B cell (primary cell): ENCODE measurements at regions not wholly inside any gene's neighbourhood (a gene's known extent, or its start where the extent isn't known, plus 50 kb on each side); places are given as distances from the start of the nearest gene placed in this dataset.

Experiments
- ATAC-seq: fragments of 200-7000 bp; cut with Tn5 transposase; one replicate; pipeline ENCODE4 v1.10.0; 2021; ENCODE audit warnings: low read depth, mild to moderate bottlenecking, moderate number of reproducible peaks, moderate library complexity
- CTCF ChIA-PET: fragments of 350-600 bp; sonication (Branson Sonifier 250); formaldehyde crosslinking; loops from one replicate; lab custom pipeline; 2021; ENCODE audit warnings: antibody characterized with exemption, inconsistent platforms; lab: Charles Lee
- POLR2A ChIA-PET: fragments of 350-600 bp; sonication (Branson Sonifier 250); formaldehyde crosslinking; loops from one replicate; lab custom pipeline; 2021; ENCODE audit warnings: antibody characterized with exemption; lab: Charles Lee
- DNase-seq: peaks from one replicate; pipeline ENCODE4 v3.0.0; 2013
- H2AFZ ChIP-seq: 2 replicates; pipeline ENCODE4 v1.6.1; 2012; ENCODE audit warnings: mild to moderate bottlenecking, low read depth, low read length; ENCODE audit not compliant: insufficient read depth, poor library complexity, severe bottlenecking
- H3K27ac ChIP-seq, 2 donors: 1 replicate in 1 of 2; 2 replicates in 1 of 2; pipeline ENCODE4 v1.5.1; 2012 to 2013; ENCODE audit warnings: low read length in 2 of 2, mild to moderate bottlenecking in 2 of 2, moderate library complexity in 1 of 2
- H3K27me3 ChIP-seq, 4 experiments: fragments of 200-600 bp in 1 of 4; sonication (generic) in 1 of 4; replicated peaks in 1 of 4; 1 replicate in 2 of 4; 2 replicates in 2 of 4; pipeline versions ENCODE4 v1.6.1 to v1.7.0; 2013 to 2016; ENCODE audit warnings: low read length in 3 of 4, mild to moderate bottlenecking in 2 of 4, mixed read lengths in 1 of 4, moderate library complexity in 1 of 4; ENCODE audit not compliant: insufficient read depth in 4 of 4, control insufficient read depth in 3 of 4; ENCODE audit errors: control extremely low read depth in 1 of 4
- H3K36me3 ChIP-seq, 2 experiments: replicated peaks in 1 of 2; 1 replicate in 1 of 2; 2 replicates in 1 of 2; pipeline versions ENCODE4 v1.6.1 to v1.7.1; 2013; ENCODE audit warnings: low read length in 1 of 2; ENCODE audit not compliant: insufficient read depth in 2 of 2, control insufficient read depth in 1 of 2; ENCODE audit errors: control extremely low read depth in 1 of 2, extremely low read depth in 1 of 2
- H3K4me1 ChIP-seq, 2 donors: fragments of 200-600 bp in 1 of 2; sonication (generic) in 1 of 2; 1 replicate in 1 of 2; 2 replicates in 1 of 2; pipeline versions ENCODE4 v1.5.1 to v1.6.1; 2013 to 2017; ENCODE audit warnings: low read length in 2 of 2; ENCODE audit not compliant: control insufficient read depth in 2 of 2, insufficient read depth in 2 of 2
- H3K4me2 ChIP-seq: replicated peaks from 2 replicates; pipeline ENCODE3; 2012; ENCODE audit warnings: mild to moderate bottlenecking, low read depth, low read length; ENCODE audit not compliant: poor library complexity, severe bottlenecking
- H3K4me3 ChIP-seq, 5 experiments: fragments of 200-600 bp in 1 of 5; sonication (generic) in 1 of 5; 1 replicate in 3 of 5; 2 replicates in 2 of 5; pipeline versions ENCODE4 v1.5.1 to v1.7.0; 2011 to 2016; ENCODE audit warnings: low read length in 4 of 5, mild to moderate bottlenecking in 4 of 5, low read depth in 2 of 5, control low read depth in 1 of 5, moderate library complexity in 1 of 5; ENCODE audit not compliant: insufficient read depth in 1 of 5; ENCODE audit errors: control extremely low read depth in 1 of 5, extremely low read depth in 1 of 5
- H3K79me2 ChIP-seq: fragments of 200-600 bp; sonication (generic); one replicate; pipeline ENCODE4 v1.6.0; 2016; ENCODE audit warnings: low read length; ENCODE audit not compliant: control insufficient read depth, insufficient read depth
- H3K9ac ChIP-seq: fragments of 200-600 bp; sonication (generic); 2 replicates; pipeline ENCODE4 v1.6.1; 2017; ENCODE audit warnings: mild to moderate bottlenecking, low read length, moderate library complexity
- H3K9me3 ChIP-seq, 3 donors: one replicate each; pipeline versions ENCODE4 v1.6.1 to v1.7.1; 2013; ENCODE audit warnings: low read length in 2 of 3; ENCODE audit not compliant: control insufficient read depth in 2 of 3, insufficient read depth in 1 of 3; ENCODE audit errors: control extremely low read depth in 1 of 3
- H4K20me1 ChIP-seq: 2 replicates; pipeline ENCODE4 v1.6.0; 2012; ENCODE audit warnings: mild to moderate bottlenecking, low read length; ENCODE audit not compliant: insufficient read depth, control insufficient read depth, poor library complexity, severe bottlenecking
- H3K27ac Mint-ChIP-seq: one replicate; pipeline ENCODE4 v1.8.0; 2021; ENCODE audit warnings: mixed read lengths
- H3K27me3 Mint-ChIP-seq: one replicate; pipeline ENCODE4 v1.8.0; 2021; ENCODE audit warnings: mixed read lengths
- H3K4me1 Mint-ChIP-seq: one replicate; pipeline ENCODE4 v1.8.0; 2021; ENCODE audit warnings: mixed read lengths
- H3K4me3 Mint-ChIP-seq: one replicate; pipeline ENCODE4 v1.8.0; 2021; ENCODE audit warnings: mixed read lengths
- H3K9me3 Mint-ChIP-seq: one replicate; pipeline ENCODE4 v1.8.0; 2022; ENCODE audit warnings: mixed read lengths; ENCODE audit not compliant: insufficient read depth
- CTCF ChIP-seq: fragments of 200-600 bp; IDR thresholded peaks from one replicate; pipeline ENCODE4 v1.8.0; 2022; ENCODE audit warnings: antibody characterized with exemption, mild to moderate bottlenecking
- EZH2 ChIP-seq: IDR thresholded peaks from 2 replicates; pipeline ENCODE4 v1.6.1; 2012; ENCODE audit warnings: borderline replicate concordance, low read depth, mild to moderate bottlenecking, moderate library complexity, low read length; ENCODE audit not compliant: insufficient read depth, poor library complexity, severe bottlenecking
- WGBS: methylation state at CpG from one replicate; pipeline ENCODE4 v1.1.5; 2013; ENCODE audit warnings: missing lambda C conversion rate; ENCODE audit not compliant: insufficient coverage; 5-methylcytosine and 5-hydroxymethylcytosine counted together
- intact Hi-C: fragments of 100-400 bp; cut with micrococcal nuclease; formaldehyde crosslinking; loops from one replicate; pipeline ENCODE4 v1.10.0; 2022

DNA sequence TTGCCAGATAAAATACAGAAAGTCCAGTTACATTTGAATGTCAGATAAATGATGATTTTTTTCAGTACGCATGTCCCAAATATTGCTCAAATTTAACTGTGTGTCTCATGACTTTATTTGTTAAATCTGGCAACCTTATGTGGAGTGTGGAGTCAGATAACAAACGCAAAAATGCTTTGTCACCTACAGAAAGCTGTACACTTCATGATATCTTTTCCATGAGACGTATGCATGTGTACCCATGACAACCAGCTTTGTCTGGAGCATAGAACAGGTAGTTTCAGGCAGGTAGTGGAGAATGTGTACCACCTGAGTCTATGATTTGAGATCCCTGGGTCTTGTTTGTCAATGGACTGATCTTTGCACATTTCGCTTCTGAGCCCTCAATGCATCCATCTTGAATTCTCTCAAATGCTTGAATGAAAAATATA lies 105.5 kb upstream of the CPEB4 start:
- H3K27ac Mint-ChIP-seq, result peak overlapping the region; percentile 90
- DNase-seq (no peak), ATAC-seq (no peak)
- no peaks in the 10 kb centered on the region for H3K9me3 Mint-ChIP-seq
- H3K4me3 Mint-ChIP-seq, result no peak overlapping the region
- H3K27ac ChIP-seq, result peak overlapping the region; percentile 56 to 68
- no peaks in the 10 kb centered on the region for H3K36me3 ChIP-seq
- peaks cover 66% of the 10 kb centered on the region for H3K4me1 Mint-ChIP-seq
- POLR2A ChIA-PET, result interaction anchor here (1.2 to 1.9 kb wide), 3 partner anchors 39 to 105 kb away, joined by 3 to 8 read pairs (median 5); partner anchors contain the start of gene CPEB4
- no peaks in the 10 kb centered on the region for H3K79me2 ChIP-seq
- no peaks in the 10 kb centered on the region for H3K27me3 ChIP-seq
- H3K4me2 ChIP-seq, result peak overlapping the region; percentile 57
- no peaks in the 10 kb centered on the region for H4K20me1 ChIP-seq
- no peak overlapping the region for H3K9ac ChIP-seq
- H3K4me3 ChIP-seq, result no peak overlapping the region
- peak overlapping the region; percentile 14 for H2AFZ ChIP-seq
- intact Hi-C loops, result loop anchor here (1.0 to 5.0 kb wide), 5 partner anchors 35 to 191 kb away; partner anchors contain the start of gene BOD1
- CTCF ChIA-PET, result no interaction called here
- WGBS, result 93% methylated on average over 2 of the region's 4 CpGs
- peaks cover 48 to 60% of the 10 kb centered on the region in 2 donors for H3K4me1 ChIP-seq
- TF ChIP-seq EZH2 (no peak), CTCF (no peak)
- no peaks in the 10 kb centered on the region for H3K27me3 Mint-ChIP-seq
- H3K9me3 ChIP-seq, result peaks cover 0 to 4% (median 0%) of the 10 kb centered on the region in 3 donors

DNA sequence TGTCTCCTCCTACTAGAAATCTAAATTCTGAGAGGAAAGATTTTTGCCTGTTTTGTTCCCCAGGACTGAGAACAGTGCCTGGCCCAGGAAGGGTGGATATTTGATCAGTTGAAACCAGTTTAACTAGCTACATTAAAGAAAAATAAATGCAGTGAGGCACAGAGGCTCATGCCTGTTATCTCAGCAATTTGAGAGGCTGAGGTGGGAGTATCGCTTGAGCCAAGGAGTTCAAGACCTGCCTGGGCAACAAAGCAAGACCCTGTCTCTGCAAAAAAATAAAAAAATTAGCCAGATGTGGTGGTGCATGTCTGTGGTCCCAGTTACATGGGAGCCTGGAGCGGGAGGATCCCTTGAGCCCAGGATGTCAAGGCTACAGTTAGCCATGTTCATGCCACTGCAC lies 104.8 kb upstream of the CPEB4 start:
- Histone ChIP-seq H3K27me3 (no peaks in the 10 kb centered on the region), H3K4me1 (peaks cover 42 to 54% of the 10 kb centered on the region in 2 donors), H3K27ac (no peak overlapping the region), H3K9ac (no peak overlapping the region), H3K4me2 (no peak overlapping the region), H3K9me3 (no peaks in the 10 kb centered on the region), H3K79me2 (no peaks in the 10 kb centered on the region), H3K4me3 (no peak overlapping the region), H2AFZ (no peak overlapping the region), H4K20me1 (no peaks in the 10 kb centered on the region), H3K36me3 (no peaks in the 10 kb centered on the region)
- DNase-seq, result no peak
- no peak for ATAC-seq
- intact Hi-C loops, result loop anchor here (5.0 kb wide), 3 partner anchors 36 to 166 kb away; partner anchors contain the start of gene BOD1
- TF ChIP-seq CTCF, result no peak
- TF ChIP-seq EZH2, result no peak
- Mint-ChIP-seq H3K27me3 (no peaks in the 10 kb centered on the region), H3K27ac (no peak overlapping the region), H3K4me1 (peaks cover 63% of the 10 kb centered on the region), H3K9me3 (no peaks in the 10 kb centered on the region), H3K4me3 (no peak overlapping the region)
- POLR2A ChIA-PET, result interaction anchor here (1.2 to 1.9 kb wide), 3 partner anchors 38 to 105 kb away, joined by 3 to 8 read pairs (median 5); partner anchors contain the start of gene CPEB4
- CTCF ChIA-PET, result no interaction called here
- WGBS, result 100% methylated on average over 2 of the region's 2 CpGs
